ENCODE measurements at regions not wholly inside any gene's neighbourhood (a gene's known extent, or its start where the extent isn't known, plus 50 kb on each side); places are given as distances from the start of the nearest gene placed in this dataset.

DNA sequence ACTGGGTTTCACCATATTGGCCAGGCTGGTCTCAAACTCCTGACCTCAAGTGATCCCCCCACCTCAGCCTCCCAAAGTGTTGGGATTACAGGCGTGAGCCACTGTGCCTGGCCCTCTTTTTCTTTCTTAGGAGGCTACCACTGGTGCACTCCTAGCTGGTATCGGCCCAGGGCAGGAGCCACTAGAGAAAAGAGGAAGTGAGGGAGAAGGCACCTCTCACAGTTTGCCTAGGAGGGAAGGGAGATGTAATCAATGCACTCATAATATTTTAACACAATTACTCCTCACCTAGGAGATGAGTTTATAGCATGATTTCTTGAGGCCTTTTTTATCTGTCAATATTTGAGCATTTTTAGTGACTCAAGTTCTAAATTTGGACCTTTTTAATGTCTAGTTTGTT, 189.0 kb upstream of the SOX4 start:
- Histone ChIP-seq H3K36me3 (replicated peaks in 1 of 2; ENCODE audit: insufficient read depth in 1 of 2, low read depth in 2 of 2) (no peaks in the 10 kb centered on the region), H3K4me1 (no peaks in the 10 kb centered on the region), H3K4me3 (no peak overlapping the region), H3K9me3 (peaks cover 0 to 2% (median 0%) of the 10 kb centered on the region in 3 donors), H3K27ac (no peak overlapping the region), H3K27me3 (no peaks in the 10 kb centered on the region)
- ATAC-seq, result no peak
- 66 to 77% methylated on average over 2 of the region's 2 CpGs for WGBS, 2 donors
- no peak for TF ChIP-seq POLR2A (IDR thresholded peaks at IDR 0.05)
- TF ChIP-seq, protein P1, sequence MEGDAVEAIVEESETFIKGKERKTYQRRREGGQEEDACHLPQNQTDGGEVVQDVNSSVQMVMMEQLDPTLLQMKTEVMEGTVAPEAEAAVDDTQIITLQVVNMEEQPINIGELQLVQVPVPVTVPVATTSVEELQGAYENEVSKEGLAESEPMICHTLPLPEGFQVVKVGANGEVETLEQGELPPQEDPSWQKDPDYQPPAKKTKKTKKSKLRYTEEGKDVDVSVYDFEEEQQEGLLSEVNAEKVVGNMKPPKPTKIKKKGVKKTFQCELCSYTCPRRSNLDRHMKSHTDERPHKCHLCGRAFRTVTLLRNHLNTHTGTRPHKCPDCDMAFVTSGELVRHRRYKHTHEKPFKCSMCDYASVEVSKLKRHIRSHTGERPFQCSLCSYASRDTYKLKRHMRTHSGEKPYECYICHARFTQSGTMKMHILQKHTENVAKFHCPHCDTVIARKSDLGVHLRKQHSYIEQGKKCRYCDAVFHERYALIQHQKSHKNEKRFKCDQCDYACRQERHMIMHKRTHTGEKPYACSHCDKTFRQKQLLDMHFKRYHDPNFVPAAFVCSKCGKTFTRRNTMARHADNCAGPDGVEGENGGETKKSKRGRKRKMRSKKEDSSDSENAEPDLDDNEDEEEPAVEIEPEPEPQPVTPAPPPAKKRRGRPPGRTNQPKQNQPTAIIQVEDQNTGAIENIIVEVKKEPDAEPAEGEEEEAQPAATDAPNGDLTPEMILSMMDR (IDR thresholded peaks at IDR 0.05), result no peak
- no peak for DNase-seq
- intact Hi-C loops (cut with DNase I), result no loop called here

DNA sequence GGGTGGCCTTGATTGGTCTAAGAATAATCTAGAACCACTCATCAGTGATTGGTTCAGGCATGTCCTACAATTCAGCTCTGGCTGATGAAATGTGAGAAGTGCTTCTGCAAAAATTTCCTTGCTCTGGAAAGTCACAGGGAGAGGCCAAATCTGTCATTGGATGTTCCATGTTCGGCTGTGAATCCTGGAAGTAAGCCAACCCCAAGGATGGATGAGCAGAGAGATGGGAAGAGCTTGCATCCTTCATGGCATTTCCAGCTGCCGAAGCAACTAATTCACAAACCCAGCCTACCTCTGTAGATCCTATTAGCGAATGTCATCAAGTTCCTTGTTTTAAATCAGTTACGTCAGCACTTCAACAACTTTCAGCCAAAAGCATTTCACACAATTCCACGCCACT, 187.2 kb upstream of the SOX4 start:
- no peak overlapping the region for H3K27ac ChIP-seq
- no peak overlapping the region for H3K4me3 ChIP-seq
- DNase-seq (no peak), ATAC-seq (no peak)
- WGBS, 2 donors, result 85 to 86% methylated on average over 5 of the region's 5 CpGs
- no peaks in the 10 kb centered on the region for H3K27me3 ChIP-seq
- no peaks in the 10 kb centered on the region for H3K4me1 ChIP-seq
- intact Hi-C loops (cut with DNase I), result no loop called here
- H3K9me3 ChIP-seq, result peaks cover 0 to 7% (median 0%) of the 10 kb centered on the region in 3 donors
- no peaks in the 10 kb centered on the region for H3K36me3 ChIP-seq (replicated peaks in 1 of 2; ENCODE audit: insufficient read depth in 1 of 2, low read depth in 2 of 2)
- TF ChIP-seq POLR2A (IDR thresholded peaks at IDR 0.05), result no peak
- TF ChIP-seq, protein P1 (IDR thresholded peaks at IDR 0.05), result no peak

DNA sequence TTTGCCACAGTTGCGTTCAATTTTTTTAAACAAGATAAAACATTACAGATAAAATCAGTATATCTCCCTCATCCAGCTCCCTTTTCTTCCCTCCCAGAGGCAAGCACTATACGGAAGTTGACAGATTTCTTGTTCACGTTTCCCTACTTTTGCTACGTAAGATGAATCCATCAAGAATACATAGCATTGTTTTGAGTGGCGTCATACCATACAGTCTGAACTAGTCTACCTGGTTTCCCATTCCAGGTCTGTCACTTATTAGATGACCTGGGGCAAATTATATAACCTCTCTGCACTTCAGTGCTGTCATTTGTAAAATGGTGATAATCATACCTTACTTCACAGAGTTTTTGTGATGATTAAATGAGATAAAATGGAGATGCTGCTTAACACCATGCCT, 184.3 kb upstream of the SOX4 start:
- no peak overlapping the region for H3K27ac ChIP-seq
- H3K4me3 ChIP-seq, result no peak overlapping the region
- WGBS, 2 donors, result 93 to 94% methylated on average over 5 of the region's 5 CpGs
- DNase-seq (no peak), ATAC-seq (no peak)
- TF ChIP-seq, protein P1 (IDR thresholded peaks at IDR 0.05), result no peak
- TF ChIP-seq POLR2A (IDR thresholded peaks at IDR 0.05), result no peak
- H3K9me3 ChIP-seq, result peaks cover 0 to 7% (median 0%) of the 10 kb centered on the region in 3 donors
- H3K36me3 ChIP-seq (replicated peaks in 1 of 2; ENCODE audit: insufficient read depth in 1 of 2, low read depth in 2 of 2), result no peaks in the 10 kb centered on the region
- no peaks in the 10 kb centered on the region for H3K27me3 ChIP-seq
- H3K4me1 ChIP-seq, result no peaks in the 10 kb centered on the region
- intact Hi-C loops (cut with DNase I), result no loop called here

DNA sequence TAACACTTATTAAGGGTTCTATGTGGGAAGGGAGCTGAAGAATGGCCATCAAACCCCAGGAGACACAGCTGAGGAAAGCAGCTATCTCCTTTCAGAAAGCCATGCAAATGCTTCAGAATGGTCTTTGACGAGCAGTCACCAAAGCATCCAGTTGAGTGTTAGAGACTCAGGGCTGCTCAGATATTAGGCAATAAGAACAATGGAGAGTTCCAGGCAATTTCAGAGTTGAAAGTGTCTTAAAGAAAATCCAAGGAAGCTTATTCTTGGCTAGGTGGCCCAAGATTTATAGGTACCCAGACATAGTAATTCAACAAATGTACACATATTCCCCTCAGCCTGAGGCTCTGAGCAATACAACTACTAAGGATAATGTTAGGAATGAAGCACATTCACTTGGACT, 180.1 kb upstream of the SOX4 start:
- WGBS, 2 donors, result 76 to 95% methylated on average over 1 of the region's 1 CpG
- intact Hi-C loops (cut with DNase I), result no loop called here
- no peak overlapping the region for H3K27ac ChIP-seq
- DNase-seq, result no peak
- H3K4me1 ChIP-seq, result no peaks in the 10 kb centered on the region
- TF ChIP-seq, protein P1 (IDR thresholded peaks at IDR 0.05), result no peak
- TF ChIP-seq POLR2A (IDR thresholded peaks at IDR 0.05), result no peak
- no peak overlapping the region for H3K4me3 ChIP-seq
- H3K36me3 ChIP-seq (replicated peaks in 1 of 2; ENCODE audit: insufficient read depth in 1 of 2, low read depth in 2 of 2), result no peaks in the 10 kb centered on the region
- no peak for ATAC-seq
- peaks cover 0 to 7% (median 0%) of the 10 kb centered on the region in 3 donors for H3K9me3 ChIP-seq
- H3K27me3 ChIP-seq, result no peaks in the 10 kb centered on the region

DNA sequence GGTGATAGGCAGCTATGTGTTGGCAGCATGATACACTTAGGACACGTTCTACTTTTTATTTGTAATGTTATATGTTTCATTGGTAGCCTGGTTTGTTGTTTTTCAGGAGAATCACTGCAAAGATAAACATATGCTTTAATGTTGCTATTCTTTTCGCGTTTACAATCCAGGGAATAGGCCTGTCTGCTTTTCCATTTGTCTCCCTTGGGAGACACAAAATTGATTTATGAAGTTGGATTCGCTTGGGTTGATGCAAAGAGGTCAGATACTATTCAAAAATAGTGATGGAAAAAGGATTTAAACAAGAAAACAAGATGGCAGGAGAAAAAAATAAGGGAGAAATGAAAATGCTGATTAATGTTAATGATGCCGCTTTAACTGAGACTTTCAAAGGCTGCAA, 179.5 kb upstream of the SOX4 start:
- Histone ChIP-seq H3K27ac (no peak overlapping the region), H3K36me3 (replicated peaks in 1 of 2; ENCODE audit: insufficient read depth in 1 of 2, low read depth in 2 of 2) (no peaks in the 10 kb centered on the region), H3K4me3 (no peak overlapping the region), H3K9me3 (peaks cover 0 to 7% (median 0%) of the 10 kb centered on the region in 3 donors), H3K27me3 (no peaks in the 10 kb centered on the region), H3K4me1 (no peaks in the 10 kb centered on the region)
- TF ChIP-seq, protein P1 (IDR thresholded peaks at IDR 0.05), result no peak
- TF ChIP-seq POLR2A (IDR thresholded peaks at IDR 0.05), result no peak
- intact Hi-C loops (cut with DNase I), result no loop called here
- no peak for ATAC-seq
- DNase-seq, result no peak
- WGBS, 2 donors, result 68 to 73% methylated on average over 5 of the region's 5 CpGs

All from body of pancreas (tissue), 4 donors.